SHP77 treated with DMSO at 0.1 percent for 48 hours (cell line): ENCODE measurements at regions not wholly inside any gene's neighbourhood (a gene's known extent, or its start where the extent isn't known, plus 50 kb on each side); places are given as distances from the start of the nearest gene placed in this dataset.
"Not testable (repeated sequence)": the region's sequence is repeated elsewhere in the genome, so short reads cannot be mapped to it uniquely, and the experiment has no call there.

Experiments
- DNase-seq: peaks from one replicate; lab custom pipeline; 2025; lab: John Stamatoyannopoulos, UW

DNA sequence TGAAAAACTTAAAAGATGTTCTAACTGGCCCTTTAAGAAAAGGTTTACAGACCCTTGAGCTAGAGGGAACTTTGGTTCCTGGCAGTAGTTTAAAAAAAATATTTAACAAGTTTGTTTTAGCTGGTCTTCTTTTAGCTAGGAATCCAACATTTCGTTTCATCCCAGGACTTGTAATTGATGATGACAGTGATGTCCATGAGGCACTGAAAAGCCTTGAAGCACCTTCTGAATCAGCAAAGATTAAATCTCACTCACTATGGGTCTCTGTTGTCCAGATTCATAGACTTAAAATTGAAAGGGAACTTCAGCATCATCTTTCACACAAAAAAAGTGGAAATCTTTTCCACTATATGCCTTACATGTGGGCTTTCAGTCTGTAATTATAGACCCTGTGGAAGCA is 102.9 kb upstream of the ETAA1 start:
- no peak for DNase-seq

DNA sequence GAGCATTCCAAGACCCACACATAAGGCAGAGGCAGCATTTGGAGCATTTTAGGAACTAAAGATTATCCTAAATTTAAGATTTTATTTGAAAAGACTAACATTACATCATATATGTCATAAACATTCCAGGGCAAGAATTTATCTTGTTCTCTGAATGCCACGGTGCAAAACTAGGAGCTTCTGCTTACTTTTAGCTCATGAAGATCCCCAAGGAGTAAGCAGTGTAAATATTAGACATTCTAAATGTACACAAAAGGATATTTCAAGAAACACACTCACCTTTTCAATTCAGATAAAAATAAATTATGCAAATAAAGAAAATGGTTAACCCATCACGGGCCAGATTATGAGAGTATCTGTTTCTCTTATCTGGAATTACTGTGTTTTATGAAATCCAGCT is 101.7 kb upstream of the ETAA1 start:
- DNase-seq = no peak

DNA sequence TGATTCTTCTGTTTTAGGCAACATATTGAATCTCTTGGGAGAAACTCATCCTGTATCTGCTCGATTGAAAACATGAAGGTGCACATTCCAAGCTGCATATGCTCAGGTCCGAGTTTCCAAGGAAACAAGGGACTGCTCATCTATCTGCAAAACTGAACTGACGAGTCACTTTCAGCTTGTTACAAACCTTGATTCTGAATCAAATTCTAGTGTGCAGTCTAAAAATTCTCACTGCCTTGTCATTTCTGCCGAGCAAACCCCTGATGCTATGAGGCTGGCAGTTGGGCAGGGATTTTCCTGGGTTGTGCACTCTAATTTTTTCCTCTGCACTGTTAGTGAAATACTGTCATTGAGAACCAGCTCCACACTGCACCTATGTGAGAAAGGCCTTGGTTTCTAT is 101.3 kb upstream of the ETAA1 start:
- no peak for DNase-seq

DNA sequence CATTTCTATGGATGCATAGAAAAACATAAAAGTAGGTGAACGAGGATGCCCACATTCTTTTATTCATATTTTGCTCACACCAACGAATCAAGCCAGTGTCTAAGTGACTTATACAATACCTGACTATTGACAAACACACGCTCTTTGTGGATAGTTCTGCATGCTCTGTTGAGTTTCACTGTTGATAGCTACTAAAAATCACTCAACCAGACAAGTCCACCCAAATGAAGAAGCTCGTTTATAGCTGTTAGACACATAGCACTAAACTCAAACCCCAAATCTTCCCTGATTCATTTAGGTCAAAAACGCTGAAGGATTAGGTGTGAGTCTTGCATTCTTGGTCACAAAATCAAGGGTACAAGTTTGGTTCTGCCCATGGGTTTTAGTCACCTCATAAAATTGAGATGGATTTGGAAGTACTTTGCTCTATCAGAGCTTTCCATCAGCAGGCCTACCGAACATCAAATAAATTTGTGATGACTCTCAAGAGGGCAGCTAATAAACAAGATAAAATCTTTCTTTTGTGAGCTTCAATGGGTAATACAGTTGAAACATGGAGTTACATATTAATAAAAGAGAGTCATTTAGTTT is 92.7 kb upstream of the ETAA1 start:
- no peak for DNase-seq

DNA sequence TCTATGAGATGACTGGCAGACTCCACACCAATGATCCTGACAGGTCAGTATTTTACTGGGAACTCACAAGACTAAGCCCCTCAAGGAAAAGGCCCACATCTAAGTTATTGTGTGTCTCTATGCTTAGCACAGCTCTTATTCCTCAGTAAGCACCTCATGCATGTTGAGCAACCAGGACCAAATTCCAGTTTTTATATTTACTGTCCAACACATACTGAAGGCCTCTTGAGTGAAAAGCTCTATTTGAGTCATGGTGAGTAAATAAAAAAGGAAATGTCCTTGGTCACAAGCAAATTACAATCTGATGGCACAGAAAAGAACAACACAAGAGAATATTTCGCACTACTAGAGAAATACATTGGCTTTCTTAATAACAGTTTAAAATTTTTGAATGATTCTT is 87.9 kb upstream of the ETAA1 start:
- DNase-seq = no peak

DNA sequence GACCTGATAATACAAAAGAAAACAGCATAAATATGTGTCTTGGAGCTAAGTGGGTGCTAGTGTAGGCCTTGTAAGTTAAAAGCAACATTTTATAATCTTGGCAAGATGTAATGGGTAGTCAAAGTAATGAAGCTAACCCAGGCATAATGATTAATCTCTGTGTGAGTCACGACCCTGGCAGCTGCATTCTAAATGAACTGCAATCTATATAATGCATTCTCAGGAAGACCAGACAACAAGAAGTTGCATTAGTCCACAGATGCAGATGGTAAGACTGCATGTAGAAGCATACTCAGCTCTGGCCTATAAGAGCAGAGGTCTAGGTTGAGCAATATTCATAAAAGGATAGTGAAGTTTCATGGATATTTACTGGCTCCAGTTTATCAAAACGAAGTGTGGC is 85.6 kb upstream of the ETAA1 start:
- no peak for DNase-seq

DNA sequence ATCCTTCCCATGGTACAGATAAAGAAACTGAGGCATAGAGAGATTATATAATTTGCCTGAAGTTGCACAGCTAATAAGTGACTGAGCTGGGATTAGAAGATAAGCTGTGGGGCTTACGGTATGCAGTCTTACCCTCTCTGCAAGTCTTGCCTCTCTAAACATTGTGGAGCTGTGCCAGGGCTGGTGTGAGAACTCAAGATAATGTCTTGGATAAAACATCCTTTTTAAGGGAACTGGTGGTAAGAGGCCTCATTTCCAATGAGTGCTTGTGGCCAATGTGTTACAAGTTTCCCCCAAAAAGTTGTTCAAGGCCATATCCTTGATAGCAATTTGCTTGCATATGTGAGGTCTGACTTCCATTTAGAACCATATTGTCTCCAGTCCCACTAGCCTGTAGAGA is 84.3 kb upstream of the ETAA1 start:
- DNase-seq = no peak

DNA sequence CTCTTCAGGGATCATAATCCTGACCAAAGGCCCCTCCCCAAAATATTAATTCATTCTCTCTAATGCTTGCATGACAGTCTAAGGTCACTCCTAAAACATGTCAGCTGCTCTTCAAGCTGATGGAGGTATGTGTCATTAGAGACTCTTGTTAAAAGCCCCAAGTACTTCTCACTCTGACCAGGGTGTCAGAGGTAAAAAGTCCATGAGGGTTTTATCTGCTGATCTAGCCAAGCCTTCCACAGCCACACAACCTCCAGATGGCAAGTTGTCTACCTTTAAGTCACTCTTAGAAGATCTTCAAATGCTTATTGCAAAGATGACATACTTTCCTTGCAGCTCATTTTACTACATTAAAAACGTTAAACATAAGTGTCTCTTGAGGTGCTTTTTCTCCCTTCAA is 83.6 kb upstream of the ETAA1 start:
- no peak for DNase-seq

DNA sequence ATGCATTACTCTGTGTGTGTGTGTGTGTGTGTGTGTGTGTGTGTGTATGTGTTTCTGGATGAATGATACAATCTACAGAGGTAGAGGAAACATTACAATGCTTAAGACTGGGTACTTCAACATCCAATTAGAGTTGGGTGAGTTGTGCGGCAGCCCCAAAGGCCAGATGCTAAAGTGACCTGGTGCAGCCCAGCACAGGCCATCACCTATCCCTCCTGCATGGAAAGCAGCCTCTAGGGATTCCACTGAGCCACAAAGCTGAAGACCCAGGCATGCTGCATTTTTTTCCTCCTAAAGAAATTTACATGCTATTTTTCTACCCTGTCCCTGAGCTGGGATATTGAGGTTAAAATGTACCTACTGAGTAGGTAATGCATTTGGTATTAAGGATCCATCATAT is 79.1 kb upstream of the ETAA1 start:
- no peak for DNase-seq

DNA sequence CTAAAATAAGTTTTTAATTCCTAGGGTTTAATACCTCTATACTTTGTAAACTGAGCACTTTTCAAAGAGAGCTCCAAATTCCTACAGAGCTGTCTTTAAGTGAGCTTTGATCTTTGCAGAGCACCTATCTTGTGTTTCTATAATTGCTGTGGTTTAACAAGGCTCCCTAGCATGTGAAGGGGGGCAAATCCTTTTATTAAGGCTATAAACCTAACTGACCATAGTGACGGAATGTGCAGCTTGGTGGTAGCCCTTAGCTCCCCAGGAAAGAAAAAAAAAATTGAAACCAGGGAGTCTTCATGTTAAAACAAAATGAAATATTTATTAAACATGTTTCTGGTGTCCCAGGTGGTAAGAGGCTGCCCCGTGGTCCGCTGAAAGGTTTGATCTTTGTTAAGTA is 78.6 kb upstream of the ETAA1 start:
- no peak for DNase-seq

DNA sequence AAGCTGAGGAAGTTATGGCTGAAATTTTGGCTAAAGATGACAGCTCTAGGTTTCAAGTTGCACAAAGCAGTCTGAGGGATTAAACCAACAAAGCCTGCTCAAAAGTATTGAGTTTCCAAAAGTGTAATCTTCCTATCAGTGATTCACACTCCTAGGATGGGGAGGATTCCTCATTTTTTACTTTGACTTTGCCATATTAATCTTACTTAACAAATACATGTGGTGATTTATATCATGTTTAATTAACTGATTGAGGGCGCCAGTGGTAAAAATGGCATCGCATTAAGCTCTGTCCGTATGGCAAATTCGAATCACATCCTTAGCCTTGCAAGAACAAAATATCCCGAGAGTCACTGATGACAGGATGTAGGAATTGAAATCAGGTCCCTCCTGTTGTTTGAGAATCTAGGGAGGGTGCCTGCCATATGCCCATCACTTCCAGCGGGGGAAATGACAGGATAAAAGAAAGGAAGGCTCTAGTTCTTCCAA is 78.1 kb upstream of the ETAA1 start:
- DNase-seq = no peak

DNA sequence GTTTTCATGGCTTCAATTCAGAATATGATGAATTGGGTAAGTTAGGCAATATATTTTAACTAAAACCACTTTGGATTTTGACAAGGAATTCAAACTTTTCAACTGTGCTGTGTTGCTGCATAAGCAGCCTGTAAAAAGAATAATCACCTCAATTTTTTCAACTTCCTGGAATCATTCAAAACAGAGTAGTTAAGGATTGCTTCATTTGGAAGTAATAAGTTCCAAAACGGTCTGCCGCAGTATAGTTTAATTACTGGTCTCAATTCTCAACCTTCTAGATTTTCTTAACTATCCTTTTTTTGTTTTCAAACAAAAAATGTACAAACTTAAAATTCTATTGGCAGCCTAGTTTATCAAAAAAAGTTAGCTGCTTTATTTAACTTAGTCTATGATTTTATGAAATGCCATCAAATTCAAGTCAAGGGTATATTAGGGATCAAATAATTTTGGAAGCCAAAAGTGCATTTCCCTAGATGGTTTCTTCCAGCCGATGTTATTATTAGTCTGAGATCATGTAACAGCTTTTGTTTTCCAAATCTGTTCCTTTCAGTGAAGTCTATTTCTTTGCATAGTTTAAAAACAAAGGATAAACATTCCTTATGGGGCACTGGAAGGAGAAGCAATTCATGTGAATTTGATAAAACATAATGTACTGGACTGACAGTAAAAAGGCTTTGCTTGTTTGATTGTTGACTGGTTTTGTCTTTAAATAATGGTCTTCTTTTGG is 76.1 kb upstream of the ETAA1 start:
- no peak for DNase-seq

DNA sequence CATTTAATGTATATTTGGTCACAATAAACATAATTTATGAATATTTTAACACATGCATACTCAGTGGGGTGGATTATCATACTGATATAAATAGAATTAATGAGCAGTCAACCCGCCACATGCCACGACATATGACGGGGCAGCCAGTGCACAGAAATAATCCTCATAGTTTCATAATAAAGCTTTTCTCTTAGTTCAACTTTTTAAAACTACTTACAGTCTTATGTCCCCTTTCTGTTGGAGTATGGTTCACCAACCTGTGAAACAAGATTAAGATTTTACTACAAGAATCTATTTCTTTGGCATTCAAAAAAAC is 75.6 kb upstream of the ETAA1 start:
- no peak for DNase-seq

DNA sequence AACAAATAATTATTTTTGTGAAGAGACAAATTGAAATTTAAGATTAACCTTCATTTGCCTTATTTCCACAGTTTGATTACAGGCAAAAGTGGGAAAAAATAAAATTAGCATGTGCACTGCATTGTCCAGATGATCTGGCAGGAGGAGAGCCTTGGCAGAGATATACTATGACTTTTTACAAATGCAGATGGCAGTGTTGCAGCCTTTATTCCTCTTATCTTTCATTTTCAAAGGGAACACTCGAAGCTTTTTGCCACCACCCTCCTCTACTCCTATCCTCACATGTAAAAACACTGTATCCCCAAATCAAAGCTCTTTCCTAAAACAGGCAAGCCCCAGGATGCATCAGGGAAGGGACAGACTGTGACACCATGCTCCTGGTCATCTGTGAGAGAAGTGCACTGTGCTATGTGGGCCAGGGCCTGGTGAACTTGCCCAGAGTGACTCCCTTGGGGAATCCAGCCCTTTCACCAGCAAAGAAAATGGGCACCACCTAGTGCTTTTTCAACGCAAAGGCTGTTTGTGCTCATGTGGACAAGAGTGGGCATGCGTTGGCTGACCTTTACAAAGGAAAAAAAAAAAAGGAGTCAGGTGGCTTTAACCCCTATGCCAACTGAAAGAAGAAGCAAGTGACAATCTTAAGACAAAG is 74.7 kb upstream of the ETAA1 start:
- DNase-seq = peak; percentile 77

DNA sequence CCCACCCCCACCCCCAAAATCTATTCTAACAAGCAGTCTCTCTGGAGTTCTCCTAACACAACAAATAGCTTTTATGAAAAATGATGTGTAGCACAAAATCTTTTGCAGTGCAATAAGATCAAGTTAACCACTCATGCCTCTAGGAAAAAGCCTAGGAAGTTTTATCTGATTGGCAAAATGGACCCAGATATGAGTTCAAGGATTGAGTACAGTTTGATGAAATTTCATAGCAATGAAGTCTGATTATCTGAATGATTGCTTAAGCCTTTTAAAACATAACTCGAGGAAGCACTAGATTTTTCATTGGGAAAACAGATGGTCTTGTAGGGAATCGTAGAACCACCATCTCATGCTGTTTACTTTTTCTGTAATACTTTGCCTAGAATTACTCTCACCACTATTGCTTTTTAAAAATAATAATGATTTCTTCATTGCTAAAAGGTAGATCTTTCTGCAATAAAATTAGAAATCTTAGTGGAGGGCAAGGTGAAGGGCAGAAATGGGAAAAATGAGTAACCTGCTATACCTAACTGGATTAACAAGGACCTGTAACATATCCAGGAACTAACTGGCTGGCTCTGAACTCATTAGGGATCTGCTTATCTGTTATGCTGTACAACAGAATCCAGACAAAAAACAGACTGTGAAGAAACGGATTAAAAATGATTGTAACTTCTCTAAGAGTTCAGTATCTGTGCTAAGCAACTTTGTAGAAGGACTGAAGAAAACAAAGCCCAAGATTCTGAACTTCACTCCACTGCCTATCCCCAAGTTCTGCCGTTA is 73.7 kb upstream of the ETAA1 start:
- DNase-seq = no peak

DNA sequence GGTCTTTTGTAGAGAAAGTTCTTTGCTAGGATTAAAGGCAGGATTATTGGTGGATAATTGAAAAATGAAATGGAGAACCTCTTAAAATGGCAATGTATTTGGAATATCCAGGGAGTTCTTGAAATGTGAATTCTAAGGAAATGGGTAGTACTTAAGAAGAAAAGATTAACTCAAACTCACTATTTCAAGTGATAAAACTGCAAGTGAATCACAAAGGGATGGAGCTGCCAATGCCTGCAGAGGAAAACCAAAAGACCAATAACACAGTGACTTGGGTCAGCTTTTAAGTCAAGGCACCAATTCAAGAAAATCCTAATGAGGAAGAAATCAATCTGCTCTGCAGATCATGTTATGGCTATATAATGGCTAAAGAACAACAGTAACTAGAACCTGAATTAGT is 67.6 kb upstream of the ETAA1 start:
- DNase-seq = no peak

DNA sequence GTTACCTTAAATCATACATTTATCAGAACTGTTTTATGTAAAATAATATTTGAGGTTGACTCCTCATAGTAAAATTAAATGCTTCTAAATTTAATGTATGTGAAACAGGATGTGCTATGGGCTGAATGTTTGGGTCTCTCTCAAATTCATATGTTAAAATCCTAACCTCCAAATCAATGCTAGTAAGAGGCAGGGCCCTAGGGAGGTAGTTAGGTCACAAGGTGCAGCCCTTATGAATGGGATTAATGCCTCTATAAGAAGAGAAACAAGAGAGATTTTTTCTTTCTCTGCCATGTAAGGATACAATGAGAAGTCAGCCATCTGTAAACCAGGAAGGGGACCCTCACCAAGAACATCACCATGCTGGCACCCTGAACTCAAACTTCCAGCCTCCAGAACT is 67.2 kb upstream of the ETAA1 start:
- DNase-seq = no peak

DNA sequence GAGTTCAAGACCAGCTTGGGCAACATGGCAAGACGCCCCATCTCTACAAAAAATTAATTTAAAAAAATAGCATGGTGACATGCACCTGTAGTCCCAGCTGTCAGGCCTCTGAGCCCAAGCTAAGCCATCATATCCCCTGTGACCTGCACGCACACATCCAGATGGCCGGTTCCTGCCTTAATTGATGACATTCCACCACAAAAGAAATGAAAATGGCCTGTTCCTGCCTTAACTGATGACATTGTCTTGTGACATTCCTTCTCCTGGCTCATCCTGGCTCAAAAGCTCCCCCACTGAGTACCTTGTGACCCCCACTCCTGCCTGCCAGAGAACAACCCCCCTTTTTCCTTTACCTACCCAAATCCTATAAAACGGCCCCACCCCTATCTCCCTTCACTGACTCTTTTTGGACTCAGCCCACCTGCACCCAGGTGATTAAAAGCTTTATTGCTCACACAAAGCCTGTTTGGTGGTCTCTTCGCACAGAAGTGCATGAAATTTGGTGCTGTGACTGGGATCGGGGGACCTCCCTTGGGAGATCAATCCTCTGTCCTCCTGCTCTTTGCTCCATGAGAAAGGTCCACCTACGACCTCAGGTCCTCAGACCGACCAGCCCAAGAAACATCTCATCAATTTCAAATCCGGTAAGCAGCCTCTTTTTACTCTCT is 65.6 kb upstream of the ETAA1 start:
- not testable (repeated sequence) for DNase-seq

DNA sequence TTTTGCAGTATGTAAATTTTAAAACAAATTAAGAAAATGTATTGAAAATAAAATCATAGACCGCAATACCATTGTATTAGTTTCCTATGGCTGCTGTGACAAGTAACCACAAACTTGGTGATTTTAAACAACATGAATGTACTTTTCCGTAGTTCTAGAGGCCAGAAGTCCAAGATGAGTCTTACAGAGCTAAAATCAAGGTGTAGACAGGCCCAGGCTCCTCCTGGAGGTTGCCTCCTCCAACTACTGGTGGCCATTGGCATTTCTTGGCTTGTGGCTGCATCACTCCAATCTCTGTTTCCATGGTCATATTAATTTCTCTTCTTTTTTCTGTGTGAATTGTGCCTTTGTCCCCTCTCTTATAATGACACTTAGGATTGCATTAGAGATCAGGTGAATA is 59.2 kb upstream of the ETAA1 start:
- no peak for DNase-seq

DNA sequence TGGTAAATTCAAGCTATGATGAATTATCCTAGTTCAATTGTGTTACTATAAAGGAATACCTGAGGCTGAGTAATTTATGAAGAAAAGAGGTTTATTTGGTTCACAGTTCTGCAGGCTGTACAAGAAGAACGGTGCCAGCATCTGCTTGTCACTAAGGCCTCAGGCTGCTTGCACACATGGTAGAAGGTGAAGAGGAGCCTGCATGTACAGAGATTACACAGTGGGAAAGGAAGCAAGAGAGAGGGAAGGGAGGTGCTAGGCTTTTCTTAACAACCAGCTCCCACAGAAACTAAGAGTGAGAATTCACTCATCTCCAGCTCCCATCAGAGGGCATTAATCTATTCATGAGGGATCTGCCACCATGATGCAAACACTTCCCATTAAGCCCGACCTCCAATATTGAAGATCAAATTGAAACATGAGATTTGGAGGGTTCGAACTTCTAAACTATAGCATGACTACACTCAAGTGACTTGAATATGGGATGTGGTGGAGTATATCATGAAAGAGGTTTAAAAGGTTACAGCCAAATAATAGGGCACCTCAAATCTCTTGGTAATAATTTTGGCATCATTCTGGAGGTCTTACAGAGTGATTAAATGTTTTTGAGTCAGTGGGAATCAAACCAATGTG is 58.4 kb upstream of the ETAA1 start:
- no peak for DNase-seq

DNA sequence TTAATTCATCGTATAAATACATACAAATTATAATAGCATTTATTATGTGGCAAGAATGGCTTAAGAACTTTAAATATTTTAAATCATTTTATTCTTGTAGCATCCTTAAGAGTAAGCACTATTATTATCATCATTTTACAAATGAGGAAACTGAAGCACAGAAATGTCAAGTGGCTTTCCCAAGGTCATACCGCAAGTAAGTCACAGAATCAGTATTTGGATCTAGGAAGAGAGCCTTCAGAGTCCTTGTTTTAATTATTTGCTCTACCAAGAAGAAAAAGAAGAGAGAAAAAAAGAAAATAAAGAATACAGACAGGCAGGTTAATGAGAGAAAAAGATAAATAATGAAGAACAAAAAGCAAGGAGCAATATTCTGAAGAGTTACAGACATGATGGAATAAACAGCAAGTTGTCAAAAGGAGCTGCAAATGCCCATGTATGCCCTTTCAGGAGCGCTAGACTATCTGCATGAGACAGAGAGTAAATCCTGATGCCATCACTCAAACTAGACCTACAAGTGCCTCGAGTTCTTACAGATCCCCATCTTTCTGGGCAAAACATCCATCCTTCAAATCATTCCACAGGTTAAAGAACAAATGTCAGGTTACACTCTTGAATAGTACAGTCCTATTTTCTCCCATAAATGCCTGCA is 57.8 kb upstream of the ETAA1 start:
- no peak for DNase-seq
